Hematopoietic multipotent progenitor cell treated with erythropoietin and hydrocortisone succinate and interleukin-3 and kit ligand, for 15 days (in vitro differentiated cells): ENCODE measurements at regions not wholly inside any gene's neighbourhood (a gene's known extent, or its start where the extent isn't known, plus 50 kb on each side); places are given as distances from the start of the nearest gene placed in this dataset.
A peak's percentile ranks its signal among the peaks of the same experiment; 100 is the strongest.

Experiments used
- DNase-seq: peaks from one replicate; pipeline ENCODE4 v3.0.0-alpha.2; 2015; ENCODE audit warnings: low spot score

DNA sequence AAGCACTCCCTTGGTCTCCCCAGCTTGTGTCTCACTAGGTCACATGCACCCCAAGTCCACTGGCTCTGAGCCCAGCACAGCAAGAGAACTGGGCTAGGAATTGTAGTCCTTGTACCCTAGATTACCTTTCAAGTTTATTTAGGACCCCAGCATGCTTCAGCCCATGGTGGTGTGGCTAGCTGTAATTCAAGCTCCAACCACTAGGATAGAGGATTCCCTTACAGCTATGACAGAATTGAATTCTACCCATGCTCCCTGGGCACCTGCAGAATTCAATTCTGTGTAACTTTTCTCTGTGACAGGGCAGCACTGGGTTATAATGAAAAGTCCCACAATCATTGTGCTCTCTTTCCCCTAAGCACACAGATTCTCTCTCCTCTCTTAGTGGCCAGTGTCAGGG is 253.8 kb upstream of the DMD start:
- no peak for DNase-seq

- DNase-seq, result no peak
These were observed 245.8 kb upstream of the DMD start for GRCh38 chrX:33457102-33457501.

DNA sequence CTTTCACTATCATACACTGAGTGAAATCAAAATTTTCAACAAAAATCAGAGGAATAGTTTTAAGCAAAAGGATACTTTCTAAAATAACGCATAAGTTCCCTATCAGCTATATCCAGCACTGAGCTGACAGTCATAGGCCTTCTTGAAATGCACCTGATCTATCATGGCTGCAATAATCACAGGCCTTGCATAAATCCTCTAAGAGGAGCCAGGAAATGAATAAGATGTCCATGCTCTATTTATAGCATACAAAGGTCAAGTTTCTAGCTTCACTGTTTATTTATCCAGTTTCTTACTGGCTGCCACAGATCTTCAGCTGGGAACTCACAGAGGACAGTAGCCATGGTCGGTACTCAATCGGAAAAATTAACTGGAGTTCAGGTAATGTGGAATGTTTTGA is 235.9 kb upstream of the DMD start:
- no peak for DNase-seq

- DNase-seq, result peak; percentile 2
These were observed 223.1 kb upstream of the DMD start for GRCh38 chrX:33434256-33435092.

- DNase-seq, result no peak
These were observed 205.0 kb upstream of the DMD start for GRCh38 chrX:33416273-33416805.

DNA sequence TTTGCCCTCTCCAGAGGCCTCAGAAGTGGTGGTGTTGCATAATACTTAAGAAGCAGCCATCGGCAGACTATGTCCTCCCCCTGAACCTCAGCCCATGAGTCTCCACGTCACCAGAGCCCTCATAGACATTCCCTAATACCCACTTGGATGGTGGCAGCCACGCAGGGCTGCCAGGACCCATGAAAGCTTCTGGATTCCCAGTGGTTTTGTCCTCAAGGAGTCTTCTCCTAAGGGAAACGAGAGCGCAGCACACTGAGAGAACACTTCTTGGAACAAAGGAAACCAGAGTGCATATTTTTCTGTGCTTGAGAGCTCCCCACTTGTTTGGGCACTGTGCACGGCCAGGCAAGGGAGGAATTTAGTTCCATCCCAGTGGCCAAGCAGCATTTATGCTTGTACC is 204.1 kb upstream of the DMD start:
- no peak for DNase-seq

- DNase-seq, result no peak
These were observed 174.2 kb upstream of the DMD start for GRCh38 chrX:33385546-33385945.

- no peak for DNase-seq
These were observed 168.5 kb upstream of the DMD start for GRCh38 chrX:33379839-33380238.

DNA sequence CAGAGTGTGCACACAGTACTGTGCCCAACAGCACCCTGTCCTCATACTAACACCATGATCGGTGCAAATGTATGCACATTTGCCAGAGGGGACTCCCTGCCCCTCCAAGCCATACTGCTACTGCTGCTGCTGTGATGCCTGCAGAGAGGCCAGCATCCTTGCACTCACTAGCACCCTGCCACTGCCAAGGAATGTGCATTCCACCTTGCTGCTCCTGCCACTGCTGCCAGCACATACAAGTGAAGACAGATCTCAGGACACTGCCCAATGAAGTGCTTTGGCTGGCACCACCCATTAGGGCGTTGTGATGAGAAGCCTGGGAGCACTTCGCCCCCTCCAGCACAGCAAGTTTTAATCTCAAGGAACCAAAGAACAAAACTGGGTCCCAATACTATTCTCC is 146.3 kb upstream of the DMD start:
- DNase-seq, result no peak

GRCh38 chrX:33339219-33339618 is 127.9 kb upstream of the DMD start:
- no peak for DNase-seq

DNA sequence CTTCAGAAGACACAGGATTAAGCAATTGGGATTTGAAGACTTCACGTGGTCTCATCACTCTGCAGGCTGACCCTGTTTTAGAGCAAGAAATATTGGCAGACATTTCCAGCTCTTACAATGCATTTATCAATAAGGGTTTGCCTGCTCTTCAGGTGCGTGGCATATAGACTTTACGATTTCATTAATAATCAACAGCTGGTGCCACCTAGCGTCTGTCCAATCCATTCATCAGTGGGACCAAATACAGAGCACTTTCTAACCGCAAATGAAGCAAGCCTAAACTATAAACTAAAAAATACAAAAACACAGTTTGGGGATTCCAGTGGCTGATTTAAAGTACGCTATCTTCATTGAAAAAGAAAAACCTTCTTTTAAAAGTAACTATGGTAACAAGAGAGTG is 125.4 kb upstream of the DMD start:
- DNase-seq, result no peak

DNA sequence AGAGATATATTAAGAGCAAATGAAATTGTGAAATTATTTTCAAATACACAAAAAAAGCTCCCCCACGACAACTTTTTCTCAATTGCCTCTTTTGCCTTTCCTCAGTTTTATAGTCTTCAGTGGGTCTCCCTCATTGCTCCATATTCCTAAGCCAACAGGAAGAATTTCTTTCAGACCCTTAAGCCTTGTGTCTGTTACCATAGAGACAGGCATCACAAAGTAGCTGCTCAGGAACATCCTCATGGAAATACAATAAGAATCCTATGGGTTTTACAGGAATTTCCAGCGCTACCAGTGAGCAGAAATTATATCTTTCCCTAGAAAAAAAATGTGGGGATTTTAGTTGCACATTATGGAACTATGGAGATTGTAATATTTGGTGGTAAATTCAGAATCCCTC is 121.9 kb upstream of the DMD start:
- no peak for DNase-seq

GRCh38 chrX:33330798-33331197 is 119.4 kb upstream of the DMD start:
- no peak for DNase-seq

- no peak for DNase-seq
These were observed 112.8 kb upstream of the DMD start for GRCh38 chrX:33324099-33324498.

GRCh38 chrX:33307911-33308354 is 96.6 kb upstream of the DMD start:
- DNase-seq, result no peak

DNA sequence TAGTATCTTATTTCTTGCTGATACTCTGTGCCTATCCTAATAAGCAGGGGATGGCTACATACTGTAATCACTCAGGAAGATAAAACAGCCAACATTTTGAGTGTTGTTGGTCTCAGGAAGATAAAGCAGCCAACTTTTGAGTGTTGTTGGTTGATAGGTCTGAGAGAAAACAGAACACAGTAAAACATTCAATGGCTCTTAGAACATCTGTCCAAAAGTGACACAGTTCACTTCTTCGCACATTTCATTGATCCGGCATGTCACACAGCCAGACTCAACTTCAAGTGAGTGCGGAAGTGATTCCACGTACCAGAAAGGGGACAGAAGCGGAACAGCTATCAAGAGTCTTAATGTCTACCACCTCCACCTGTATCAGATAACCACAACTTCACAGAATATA is 87.3 kb upstream of the DMD start:
- no peak for DNase-seq

DNA sequence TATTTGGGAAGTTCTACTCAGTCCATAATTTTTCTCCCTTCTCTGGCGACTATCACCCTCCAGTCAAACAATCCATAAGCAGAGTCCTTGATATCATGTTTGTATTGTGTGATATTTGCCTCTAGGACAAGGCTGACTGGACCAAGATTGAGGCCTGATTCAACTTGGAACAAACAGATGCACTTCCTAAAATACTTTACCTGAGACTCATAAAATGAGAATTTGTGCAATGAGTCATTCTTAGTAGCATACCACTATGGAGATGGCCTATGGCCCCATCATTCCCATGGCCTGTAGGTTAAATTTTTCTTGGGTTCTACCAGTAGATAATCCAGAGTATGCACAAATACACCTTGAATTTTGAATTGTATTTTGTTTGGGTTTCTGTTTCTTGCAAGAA is 74.2 kb upstream of the DMD start:
- no peak for DNase-seq

GRCh38 chrX:33277046-33277445 is 65.7 kb upstream of the DMD start:
- DNase-seq, result no peak

GRCh38 chrX:33273535-33273934 is 62.2 kb upstream of the DMD start:
- no peak for DNase-seq

DNA sequence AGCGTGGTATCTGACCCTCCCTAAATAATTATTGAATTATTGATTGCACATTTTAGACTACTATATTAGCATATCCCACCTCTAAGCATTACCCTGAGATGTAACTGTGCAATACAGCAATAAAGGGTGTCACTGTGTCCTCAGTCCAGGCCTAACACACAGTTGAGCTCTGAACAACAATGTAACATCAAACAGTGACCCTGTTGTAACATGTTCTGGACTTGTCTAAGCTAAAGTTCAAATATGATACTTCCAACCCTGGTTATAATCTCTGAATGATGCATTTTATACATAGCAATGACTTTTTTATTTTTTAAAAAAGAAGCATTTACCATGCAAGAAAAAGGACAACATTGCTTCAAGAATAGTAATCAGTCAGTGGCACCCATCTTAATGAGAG is 61.6 kb upstream of the DMD start:
- DNase-seq, result no peak
